ENCODE measurements at regions not wholly inside any gene's neighbourhood (a gene's known extent, or its start where the extent isn't known, plus 50 kb on each side); places are given as distances from the start of the nearest gene placed in this dataset.

DNA sequence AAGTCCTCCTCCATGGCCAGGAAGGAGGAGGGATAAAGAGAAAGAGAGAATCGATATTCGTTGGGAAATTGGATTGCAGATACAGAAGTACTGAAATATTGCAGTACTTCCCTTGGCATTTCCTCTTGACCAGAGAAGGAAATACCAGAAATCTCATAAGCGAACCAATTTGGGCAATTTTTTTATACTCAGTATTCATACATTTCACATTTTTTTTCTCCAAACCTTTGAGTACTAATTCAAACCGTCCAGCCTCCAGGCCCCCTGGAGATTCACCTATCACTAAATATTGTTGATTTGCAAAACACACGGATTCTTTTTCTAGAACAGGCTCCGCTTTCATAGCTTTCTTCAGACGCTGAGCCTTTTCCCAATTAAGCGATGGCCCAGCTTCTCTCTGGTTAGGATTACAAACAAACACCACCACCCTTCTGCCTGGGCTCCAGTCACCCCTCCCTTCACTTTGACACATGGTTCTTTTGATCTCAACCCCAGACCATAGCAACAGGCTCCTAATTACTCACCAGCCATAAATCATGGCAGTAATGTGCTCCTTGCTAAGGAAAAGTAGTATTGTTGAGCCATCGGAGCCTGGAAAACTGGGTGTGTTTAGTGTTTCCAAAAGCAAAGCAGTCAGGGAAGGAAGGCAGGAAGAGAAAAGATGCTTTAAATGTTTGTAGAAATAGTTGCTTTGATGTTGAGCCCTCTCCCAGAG is 138.4 kb upstream of the CCDC68 start:
- Histone ChIP-seq H3K4me3 (no peak overlapping the region), H3K4me1 (ENCODE audit: insufficient read depth) (no peaks in the 10 kb centered on the region), H3K27ac (no peak overlapping the region), H3K27me3 (no peaks in the 10 kb centered on the region), H3K9me3 (no peaks in the 10 kb centered on the region), H3K36me3 (no peaks in the 10 kb centered on the region)
- WGBS, 3 donors, result 63 to 70% (median 69%) methylated on average over 9 of the region's 9 CpGs
- no peak for DNase-seq
- intact Hi-C loops (cut with DNase I), result no loop called here
- TF ChIP-seq, protein P1, sequence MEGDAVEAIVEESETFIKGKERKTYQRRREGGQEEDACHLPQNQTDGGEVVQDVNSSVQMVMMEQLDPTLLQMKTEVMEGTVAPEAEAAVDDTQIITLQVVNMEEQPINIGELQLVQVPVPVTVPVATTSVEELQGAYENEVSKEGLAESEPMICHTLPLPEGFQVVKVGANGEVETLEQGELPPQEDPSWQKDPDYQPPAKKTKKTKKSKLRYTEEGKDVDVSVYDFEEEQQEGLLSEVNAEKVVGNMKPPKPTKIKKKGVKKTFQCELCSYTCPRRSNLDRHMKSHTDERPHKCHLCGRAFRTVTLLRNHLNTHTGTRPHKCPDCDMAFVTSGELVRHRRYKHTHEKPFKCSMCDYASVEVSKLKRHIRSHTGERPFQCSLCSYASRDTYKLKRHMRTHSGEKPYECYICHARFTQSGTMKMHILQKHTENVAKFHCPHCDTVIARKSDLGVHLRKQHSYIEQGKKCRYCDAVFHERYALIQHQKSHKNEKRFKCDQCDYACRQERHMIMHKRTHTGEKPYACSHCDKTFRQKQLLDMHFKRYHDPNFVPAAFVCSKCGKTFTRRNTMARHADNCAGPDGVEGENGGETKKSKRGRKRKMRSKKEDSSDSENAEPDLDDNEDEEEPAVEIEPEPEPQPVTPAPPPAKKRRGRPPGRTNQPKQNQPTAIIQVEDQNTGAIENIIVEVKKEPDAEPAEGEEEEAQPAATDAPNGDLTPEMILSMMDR (IDR thresholded peaks at IDR 0.05), result no peak
- TF ChIP-seq POLR2A (IDR thresholded peaks at IDR 0.05) (no peak), EP300 (IDR thresholded peaks at IDR 0.05) (no peak)

DNA sequence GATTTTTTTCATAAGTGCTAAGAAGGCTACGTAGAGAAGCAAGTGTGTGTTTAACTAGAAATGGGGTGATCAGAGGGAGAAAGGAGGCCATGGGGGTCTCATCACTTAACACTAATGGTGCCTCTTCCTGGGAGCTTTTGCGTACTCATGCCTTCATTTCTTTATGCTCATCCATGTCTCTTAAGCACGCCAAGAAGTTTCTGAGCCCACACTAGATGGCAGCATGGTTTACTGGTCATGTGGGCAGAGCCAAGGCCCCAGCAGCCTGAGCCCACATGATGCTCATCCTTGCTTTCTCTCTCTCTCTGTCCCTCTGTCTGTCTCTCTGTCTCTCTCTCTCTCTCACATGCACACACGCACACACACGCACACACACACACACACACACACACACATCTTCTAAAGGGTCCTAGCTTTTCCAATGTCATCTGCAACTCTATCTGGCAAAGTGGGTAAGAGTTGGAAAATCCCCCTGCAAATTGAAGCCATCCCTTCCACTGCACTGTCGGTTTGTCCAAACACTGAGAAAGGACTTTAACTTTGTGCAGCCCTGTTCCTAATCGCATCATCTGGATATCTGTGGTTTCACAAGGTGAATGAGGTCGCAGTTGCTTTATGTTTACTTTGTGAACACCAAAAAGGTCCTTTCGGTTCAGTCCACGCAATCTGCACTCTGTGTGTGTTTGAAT is 137.1 kb upstream of the CCDC68 start:
- no peaks in the 10 kb centered on the region for H3K9me3 ChIP-seq

DNA sequence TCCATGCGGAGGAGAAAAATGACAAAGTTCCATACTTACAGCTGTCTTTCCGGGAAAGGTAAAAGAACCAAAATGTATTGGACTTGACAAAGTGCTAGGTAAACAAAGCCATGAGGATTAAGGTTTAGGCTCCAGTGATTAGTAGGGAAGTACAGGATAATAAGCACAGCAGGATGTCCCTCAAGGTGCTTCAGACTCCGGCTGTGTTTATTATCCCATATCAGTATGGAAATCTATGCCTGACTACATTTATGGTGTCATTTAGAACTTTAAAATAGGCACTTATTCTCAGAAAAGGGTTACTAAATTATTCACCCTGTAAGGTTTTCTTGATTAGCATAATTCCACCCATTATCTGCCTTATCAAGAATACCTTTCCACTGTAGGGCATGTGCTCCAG is 136.3 kb upstream of the CCDC68 start:
- H3K4me1 ChIP-seq (ENCODE audit: insufficient read depth), result no peaks in the 10 kb centered on the region
- no peaks in the 10 kb centered on the region for H3K36me3 ChIP-seq
- no peaks in the 10 kb centered on the region for H3K9me3 ChIP-seq
- intact Hi-C loops (cut with DNase I), result no loop called here
- TF ChIP-seq, protein P1 (IDR thresholded peaks at IDR 0.05), result no peak
- TF ChIP-seq POLR2A (IDR thresholded peaks at IDR 0.05) (no peak), EP300 (IDR thresholded peaks at IDR 0.05) (no peak)
- 53 to 64% (median 58%) methylated on average over 3 of the region's 3 CpGs for WGBS, 3 donors
- H3K4me3 ChIP-seq, result no peak overlapping the region
- no peak overlapping the region for H3K27ac ChIP-seq
- no peak for DNase-seq
- H3K27me3 ChIP-seq, result no peaks in the 10 kb centered on the region

More for the DNA sequence above, 137.1 kb upstream of the CCDC68 start:
- no peaks in the 10 kb centered on the region for H3K36me3 ChIP-seq
- intact Hi-C loops (cut with DNase I), result no loop called here
- no peaks in the 10 kb centered on the region for H3K4me1 ChIP-seq (ENCODE audit: insufficient read depth)
- 74 to 80% (median 77%) methylated on average over 10 of the region's 10 CpGs for WGBS, 3 donors
- H3K27ac ChIP-seq, result no peak overlapping the region
- TF ChIP-seq EP300 (IDR thresholded peaks at IDR 0.05), result no peak
- TF ChIP-seq, protein P1 (IDR thresholded peaks at IDR 0.05), result peak in 1 of 3 donors; percentile 26
- no peak overlapping the region for H3K4me3 ChIP-seq
- H3K27me3 ChIP-seq, result no peaks in the 10 kb centered on the region
- DNase-seq, result peak in 4 of 5 donors; percentile 13 to 41 (median 31)

DNA sequence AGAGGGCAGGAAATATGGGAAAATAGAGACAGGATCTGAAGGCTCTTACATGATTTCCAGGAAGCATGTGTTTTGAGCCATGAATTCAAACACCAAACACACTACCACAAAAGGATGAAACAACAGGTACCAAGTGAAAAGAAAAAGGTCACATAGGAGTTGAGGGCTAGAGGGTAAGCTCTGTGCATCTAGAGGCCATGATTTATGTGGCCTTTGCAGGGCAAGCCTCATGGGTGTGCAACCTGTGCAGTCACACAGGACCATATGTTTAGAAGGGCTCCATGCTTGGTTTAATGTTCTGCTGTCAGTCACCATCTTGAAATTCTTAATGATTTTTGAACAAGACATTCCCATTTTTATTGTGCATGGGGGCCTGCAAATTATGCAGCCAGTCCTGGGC is 134.5 kb upstream of the CCDC68 start:
- H3K9me3 ChIP-seq, result no peaks in the 10 kb centered on the region
- intact Hi-C loops (cut with DNase I), result no loop called here
- H3K4me3 ChIP-seq, result no peak overlapping the region
- no peak overlapping the region for H3K27ac ChIP-seq
- no peaks in the 10 kb centered on the region for H3K27me3 ChIP-seq
- DNase-seq, result no peak
- no peaks in the 10 kb centered on the region for H3K36me3 ChIP-seq
- TF ChIP-seq POLR2A (IDR thresholded peaks at IDR 0.05) (no peak), EP300 (IDR thresholded peaks at IDR 0.05) (no peak)
- TF ChIP-seq, protein P1 (IDR thresholded peaks at IDR 0.05), result no peak
- no peaks in the 10 kb centered on the region for H3K4me1 ChIP-seq (ENCODE audit: insufficient read depth)

Data from ovary (tissue), 7 donors.